ENCODE measurements at regions not wholly inside any gene's neighbourhood (a gene's known extent, or its start where the extent isn't known, plus 50 kb on each side); places are given as distances from the start of the nearest gene placed in this dataset.

DNA sequence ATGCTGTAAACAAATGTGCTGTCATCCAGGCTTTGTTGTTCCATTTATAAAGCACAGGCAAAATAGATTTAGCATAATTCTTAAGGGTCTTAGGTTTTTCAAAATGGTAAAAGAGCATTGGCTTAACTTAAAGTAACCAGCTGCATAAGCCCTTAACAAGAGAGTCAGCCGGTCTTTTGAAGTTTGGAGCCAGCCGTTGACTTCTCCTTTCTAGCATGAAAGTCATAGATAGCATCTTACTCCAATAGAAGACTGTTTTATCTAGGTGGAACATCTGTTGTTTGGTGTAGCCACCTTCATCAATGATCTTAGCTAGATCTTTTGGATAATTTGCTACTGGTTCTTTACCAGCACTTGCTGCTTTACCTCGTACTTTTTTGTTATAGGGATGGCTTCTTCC is 297.5 kb upstream of the DCBLD2 start:
- Histone ChIP-seq H3K4me1 (no peaks in the 10 kb centered on the region), H3K27ac (replicated peaks) (no peak overlapping the region), H3K9me3 (replicated peaks) (peaks cover 15% of the 10 kb centered on the region), H3K36me3 (no peaks in the 10 kb centered on the region), H3K27me3 (ENCODE audit: low read depth) (no peaks in the 10 kb centered on the region), H3K4me3 (no peak overlapping the region)
- DNase-seq = no peak
- intact Hi-C loops (cut with micrococcal nuclease) = no loop called here
- TF ChIP-seq, protein P1, sequence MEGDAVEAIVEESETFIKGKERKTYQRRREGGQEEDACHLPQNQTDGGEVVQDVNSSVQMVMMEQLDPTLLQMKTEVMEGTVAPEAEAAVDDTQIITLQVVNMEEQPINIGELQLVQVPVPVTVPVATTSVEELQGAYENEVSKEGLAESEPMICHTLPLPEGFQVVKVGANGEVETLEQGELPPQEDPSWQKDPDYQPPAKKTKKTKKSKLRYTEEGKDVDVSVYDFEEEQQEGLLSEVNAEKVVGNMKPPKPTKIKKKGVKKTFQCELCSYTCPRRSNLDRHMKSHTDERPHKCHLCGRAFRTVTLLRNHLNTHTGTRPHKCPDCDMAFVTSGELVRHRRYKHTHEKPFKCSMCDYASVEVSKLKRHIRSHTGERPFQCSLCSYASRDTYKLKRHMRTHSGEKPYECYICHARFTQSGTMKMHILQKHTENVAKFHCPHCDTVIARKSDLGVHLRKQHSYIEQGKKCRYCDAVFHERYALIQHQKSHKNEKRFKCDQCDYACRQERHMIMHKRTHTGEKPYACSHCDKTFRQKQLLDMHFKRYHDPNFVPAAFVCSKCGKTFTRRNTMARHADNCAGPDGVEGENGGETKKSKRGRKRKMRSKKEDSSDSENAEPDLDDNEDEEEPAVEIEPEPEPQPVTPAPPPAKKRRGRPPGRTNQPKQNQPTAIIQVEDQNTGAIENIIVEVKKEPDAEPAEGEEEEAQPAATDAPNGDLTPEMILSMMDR (IDR thresholded peaks at IDR 0.05; ENCODE audit: borderline replicate concordance) = no peak

- no peak for DNase-seq
- Histone ChIP-seq H3K27me3 (ENCODE audit: low read depth) (no peaks in the 10 kb centered on the region), H3K4me3 (no peak overlapping the region), H3K36me3 (no peaks in the 10 kb centered on the region), H3K4me1 (no peaks in the 10 kb centered on the region), H3K27ac (replicated peaks) (no peak overlapping the region), H3K9me3 (replicated peaks) (peaks cover 17% of the 10 kb centered on the region)
- TF ChIP-seq, protein P1 (IDR thresholded peaks at IDR 0.05; ENCODE audit: borderline replicate concordance) = no peak
- intact Hi-C loops (cut with micrococcal nuclease) = no loop called here
Observed at GRCh38 chr3:99191186-99191585, 289.7 kb upstream of the DCBLD2 start.

- no peak for DNase-seq
- peaks cover 11% of the 10 kb centered on the region for H3K9me3 ChIP-seq (replicated peaks)
- no peaks in the 10 kb centered on the region for H3K36me3 ChIP-seq
- H3K27ac ChIP-seq (replicated peaks) = no peak overlapping the region
- no peak overlapping the region for H3K4me3 ChIP-seq
- intact Hi-C loops (cut with micrococcal nuclease) = no loop called here
- H3K27me3 ChIP-seq (ENCODE audit: low read depth) = no peaks in the 10 kb centered on the region
- no peaks in the 10 kb centered on the region for H3K4me1 ChIP-seq
- TF ChIP-seq, protein P1 (IDR thresholded peaks at IDR 0.05; ENCODE audit: borderline replicate concordance) = no peak
Observed at GRCh38 chr3:99188936-99189335, 287.4 kb upstream of the DCBLD2 start.

DNA sequence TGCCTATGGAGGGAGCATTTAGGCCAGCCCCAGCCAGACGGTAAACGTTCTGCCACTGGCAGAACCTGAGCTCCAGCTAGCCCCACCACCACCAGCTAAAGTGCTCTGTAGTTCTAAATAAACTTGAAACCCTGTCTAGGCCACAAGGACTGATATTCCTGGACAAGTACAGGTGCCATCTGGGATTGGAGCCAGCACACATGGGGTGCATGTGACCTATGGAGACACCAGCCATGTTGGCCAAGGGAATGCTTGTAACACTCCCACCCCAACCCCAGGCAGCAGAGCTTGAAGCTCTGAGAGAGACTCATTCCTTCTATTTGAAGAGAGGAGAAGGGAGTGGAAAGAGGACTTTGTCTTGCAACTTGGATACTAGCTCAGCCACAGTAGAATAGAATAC is 284.5 kb upstream of the DCBLD2 start:
- Histone ChIP-seq H3K4me1 (no peaks in the 10 kb centered on the region), H3K27ac (replicated peaks) (no peak overlapping the region), H3K9me3 (replicated peaks) (no peaks in the 10 kb centered on the region), H3K27me3 (ENCODE audit: low read depth) (no peaks in the 10 kb centered on the region), H3K4me3 (no peak overlapping the region), H3K36me3 (no peaks in the 10 kb centered on the region)
- intact Hi-C loops (cut with micrococcal nuclease) = no loop called here
- TF ChIP-seq, protein P1 (IDR thresholded peaks at IDR 0.05; ENCODE audit: borderline replicate concordance) = no peak
- no peak for DNase-seq

GRCh38 chr3:99176169-99176964 is 274.9 kb upstream of the DCBLD2 start:
- no peak for DNase-seq
- Histone ChIP-seq H3K36me3 (no peaks in the 10 kb centered on the region), H3K27me3 (ENCODE audit: low read depth) (no peaks in the 10 kb centered on the region), H3K27ac (replicated peaks) (no peak overlapping the region), H3K4me3 (no peak overlapping the region), H3K9me3 (replicated peaks) (peaks cover 5% of the 10 kb centered on the region), H3K4me1 (no peaks in the 10 kb centered on the region)
- intact Hi-C loops (cut with micrococcal nuclease) = loop anchor here (10.0 kb wide), 1 partner anchor 152 kb away; no protein-coding TSS in a partner anchor
- TF ChIP-seq, protein P1 (IDR thresholded peaks at IDR 0.05; ENCODE audit: borderline replicate concordance) = no peak

All from left ventricle myocardium inferior (tissue), 1 donor.